ENCODE measurements at regions not wholly inside any gene's neighbourhood (a gene's known extent, or its start where the extent isn't known, plus 50 kb on each side); places are given as distances from the start of the nearest gene placed in this dataset.

DNA sequence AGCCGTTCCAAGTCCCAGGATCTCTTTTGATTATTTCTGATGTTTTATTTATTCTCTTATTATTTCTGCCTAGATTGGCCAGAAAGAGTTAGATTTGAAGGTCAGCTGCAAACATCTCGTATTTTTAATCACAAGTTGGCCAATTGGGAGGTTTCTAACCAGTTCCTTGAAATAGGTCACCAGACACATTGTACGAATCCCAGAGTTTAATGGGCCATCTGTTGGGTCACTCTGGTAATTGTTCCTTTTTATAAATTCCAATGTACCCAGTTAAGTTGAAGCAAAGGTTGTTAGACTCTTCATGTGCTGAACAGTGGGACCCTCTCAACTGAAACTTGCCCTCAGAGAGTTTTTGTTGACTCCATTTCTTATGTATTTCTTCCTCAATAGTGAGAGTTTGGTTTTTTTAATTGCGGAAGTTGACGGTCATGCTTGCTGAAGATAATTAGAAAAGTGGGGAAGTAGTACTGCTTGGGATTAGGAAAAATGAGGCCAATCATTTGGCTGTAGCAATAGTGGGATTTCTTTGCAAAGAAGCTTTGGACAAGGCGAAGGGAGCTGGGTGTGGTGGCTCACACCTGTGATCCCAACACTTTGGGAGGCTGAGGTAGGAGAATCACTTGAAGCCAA lies 382.7 kb upstream of the RGS6 start:
- Histone ChIP-seq H3K4me3 (no peak overlapping the region), H3K4me1 (peaks cover 0 to 12% (median 0%) of the 10 kb centered on the region in 4 donors), H3K9me3 (no peaks in the 10 kb centered on the region), H3K36me3 (no peaks in the 10 kb centered on the region), H3K27me3 (no peaks in the 10 kb centered on the region), H3K27ac (no peak overlapping the region)
- TF ChIP-seq EP300 (IDR thresholded peaks at IDR 0.05) (no peak), POLR2AphosphoS5 (IDR thresholded peaks at IDR 0.05) (no peak), POLR2A (IDR thresholded peaks at IDR 0.05) (no peak)
- TF ChIP-seq, protein P1, sequence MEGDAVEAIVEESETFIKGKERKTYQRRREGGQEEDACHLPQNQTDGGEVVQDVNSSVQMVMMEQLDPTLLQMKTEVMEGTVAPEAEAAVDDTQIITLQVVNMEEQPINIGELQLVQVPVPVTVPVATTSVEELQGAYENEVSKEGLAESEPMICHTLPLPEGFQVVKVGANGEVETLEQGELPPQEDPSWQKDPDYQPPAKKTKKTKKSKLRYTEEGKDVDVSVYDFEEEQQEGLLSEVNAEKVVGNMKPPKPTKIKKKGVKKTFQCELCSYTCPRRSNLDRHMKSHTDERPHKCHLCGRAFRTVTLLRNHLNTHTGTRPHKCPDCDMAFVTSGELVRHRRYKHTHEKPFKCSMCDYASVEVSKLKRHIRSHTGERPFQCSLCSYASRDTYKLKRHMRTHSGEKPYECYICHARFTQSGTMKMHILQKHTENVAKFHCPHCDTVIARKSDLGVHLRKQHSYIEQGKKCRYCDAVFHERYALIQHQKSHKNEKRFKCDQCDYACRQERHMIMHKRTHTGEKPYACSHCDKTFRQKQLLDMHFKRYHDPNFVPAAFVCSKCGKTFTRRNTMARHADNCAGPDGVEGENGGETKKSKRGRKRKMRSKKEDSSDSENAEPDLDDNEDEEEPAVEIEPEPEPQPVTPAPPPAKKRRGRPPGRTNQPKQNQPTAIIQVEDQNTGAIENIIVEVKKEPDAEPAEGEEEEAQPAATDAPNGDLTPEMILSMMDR (IDR thresholded peaks at IDR 0.05): no peak
- intact Hi-C loops (cut with DNase I; ENCODE audit: low total_unique reads): no loop called here
- 94 to 96% (median 95%) methylated on average over 6 of the region's 6 CpGs for WGBS, 5 donors
- no peak for DNase-seq

DNA sequence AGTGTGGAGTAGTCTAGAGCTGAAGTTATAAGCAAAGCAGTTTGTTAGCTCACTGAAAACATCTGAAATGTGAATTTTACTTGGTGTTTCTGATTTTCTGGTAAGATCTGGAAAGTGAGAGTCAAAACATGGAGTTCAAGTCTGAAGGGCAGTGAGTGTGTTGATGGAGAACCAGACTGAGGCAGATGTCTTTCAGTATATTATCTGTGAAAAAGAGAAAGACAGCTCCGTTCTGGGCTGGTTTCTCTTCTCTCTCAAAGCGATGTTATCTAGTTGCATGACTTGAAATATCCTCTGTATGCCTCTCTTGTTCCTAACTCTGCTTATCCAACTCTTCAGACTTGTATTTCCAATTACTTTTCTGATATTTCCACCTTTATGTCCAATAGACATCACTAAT lies 381.9 kb upstream of the RGS6 start:
- TF ChIP-seq POLR2A (IDR thresholded peaks at IDR 0.05) (no peak), EP300 (IDR thresholded peaks at IDR 0.05) (no peak), POLR2AphosphoS5 (IDR thresholded peaks at IDR 0.05) (no peak)
- WGBS, 5 donors: 85 to 93% (median 89%) methylated on average over 2 of the region's 2 CpGs

DNA sequence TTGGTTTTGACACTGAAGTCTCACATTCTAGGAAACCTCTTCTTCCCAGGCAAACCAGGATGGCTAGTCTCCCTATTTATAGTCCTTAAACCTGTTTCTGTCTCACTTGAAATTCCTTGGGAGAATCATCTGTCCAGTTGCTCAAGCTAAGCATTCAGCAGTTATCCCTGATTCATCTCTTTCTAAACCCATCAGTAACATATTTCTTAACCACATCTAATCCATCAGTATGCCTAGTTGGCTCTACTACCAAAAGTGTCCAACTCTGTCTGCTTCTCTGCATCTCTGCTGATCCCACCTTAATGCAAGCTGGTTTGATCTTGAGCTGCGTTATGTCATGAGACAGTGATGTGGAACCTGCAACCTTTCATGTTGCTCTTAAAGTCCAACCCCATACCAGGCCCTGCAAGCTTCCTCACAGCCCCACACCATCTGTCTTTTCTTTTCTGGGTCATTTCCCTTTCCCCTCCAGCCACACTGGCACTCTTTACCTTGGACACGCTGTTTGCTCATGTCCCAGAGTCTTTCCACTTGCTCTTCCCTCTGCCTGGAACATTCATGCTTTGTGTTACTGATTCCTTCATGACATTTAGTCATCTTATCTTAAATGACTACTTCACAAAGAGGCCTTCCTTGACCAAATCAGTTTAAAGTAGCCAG lies 380.8 kb upstream of the RGS6 start:
- intact Hi-C loops (cut with DNase I; ENCODE audit: low total_unique reads): no loop called here
- Histone ChIP-seq H3K27me3 (no peaks in the 10 kb centered on the region), H3K4me1 (peaks cover 0 to 19% (median 0%) of the 10 kb centered on the region in 4 donors), H3K4me3 (no peak overlapping the region), H3K9me3 (no peaks in the 10 kb centered on the region), H3K27ac (no peak overlapping the region), H3K36me3 (no peaks in the 10 kb centered on the region)
- WGBS, 5 donors: 84 to 98% (median 93%) methylated on average over 2 of the region's 2 CpGs
- TF ChIP-seq POLR2A (IDR thresholded peaks at IDR 0.05) (no peak), POLR2AphosphoS5 (IDR thresholded peaks at IDR 0.05) (no peak), EP300 (IDR thresholded peaks at IDR 0.05) (no peak)
- TF ChIP-seq, protein P1 (IDR thresholded peaks at IDR 0.05): no peak
- peak in 1 of 2 donors; percentile 8 for DNase-seq

More for the DNA sequence above, 381.9 kb upstream of the RGS6 start:
- Histone ChIP-seq H3K27ac (no peak overlapping the region), H3K4me3 (no peak overlapping the region), H3K27me3 (no peaks in the 10 kb centered on the region), H3K4me1 (peaks cover 0 to 12% (median 0%) of the 10 kb centered on the region in 4 donors), H3K36me3 (no peaks in the 10 kb centered on the region), H3K9me3 (no peaks in the 10 kb centered on the region)
- DNase-seq: no peak
- intact Hi-C loops (cut with DNase I; ENCODE audit: low total_unique reads): no loop called here

DNA sequence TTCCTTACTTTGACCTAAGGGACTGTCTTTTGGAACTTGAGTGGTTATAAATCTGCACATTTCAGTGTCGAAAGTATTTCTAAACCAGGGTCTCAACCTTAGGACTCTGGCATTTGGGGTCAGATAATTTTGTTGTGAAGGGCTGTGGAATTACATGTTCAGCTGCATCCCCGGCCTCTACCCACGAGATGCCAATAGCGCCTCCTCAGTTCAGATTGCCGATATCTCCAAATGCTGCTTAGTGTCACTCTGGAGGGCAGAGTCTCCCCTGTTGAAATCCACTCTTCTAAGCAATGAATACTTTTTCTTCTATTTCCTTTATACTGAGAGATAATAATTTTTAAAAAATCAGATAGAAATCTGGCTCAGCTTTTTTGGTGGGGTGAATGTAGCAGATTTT lies 379.4 kb upstream of the RGS6 start:
- Histone ChIP-seq H3K9me3 (no peaks in the 10 kb centered on the region), H3K4me3 (no peak overlapping the region), H3K4me1 (peaks cover 0 to 21% (median 0%) of the 10 kb centered on the region in 4 donors), H3K36me3 (no peaks in the 10 kb centered on the region), H3K27me3 (no peaks in the 10 kb centered on the region), H3K27ac (no peak overlapping the region)
- intact Hi-C loops (cut with DNase I; ENCODE audit: low total_unique reads): no loop called here
- TF ChIP-seq POLR2AphosphoS5 (IDR thresholded peaks at IDR 0.05) (no peak), POLR2A (IDR thresholded peaks at IDR 0.05) (no peak), EP300 (IDR thresholded peaks at IDR 0.05) (no peak)
- TF ChIP-seq, protein P1 (IDR thresholded peaks at IDR 0.05): no peak
- DNase-seq: no peak
- WGBS, 5 donors: 93 to 96% (median 94%) methylated on average over 5 of the region's 5 CpGs

DNA sequence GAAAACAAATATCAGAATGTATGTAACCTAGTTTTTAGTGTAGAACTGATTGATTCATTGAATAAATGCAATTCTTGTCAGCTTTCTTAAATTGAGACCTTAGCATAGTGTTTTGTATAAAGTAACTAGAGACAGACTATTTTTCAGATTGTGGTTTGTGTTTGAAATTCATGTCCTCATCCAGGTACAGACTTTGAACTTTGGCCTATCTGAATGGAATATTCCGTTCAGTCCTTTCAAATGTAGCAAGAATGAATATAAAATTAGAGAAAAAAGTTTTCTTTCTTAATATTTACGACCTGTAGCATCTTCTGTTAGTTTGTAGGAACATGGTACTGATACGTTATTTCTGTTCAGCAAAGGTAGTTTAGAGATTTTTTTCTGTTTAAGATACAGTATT lies 378.4 kb upstream of the RGS6 start:
- DNase-seq: no peak
- intact Hi-C loops (cut with DNase I; ENCODE audit: low total_unique reads): no loop called here
- H3K27ac ChIP-seq: no peak overlapping the region
- 86 to 92% (median 91%) methylated on average over 3 of the region's 3 CpGs for WGBS, 5 donors
- H3K36me3 ChIP-seq: no peaks in the 10 kb centered on the region
- H3K4me3 ChIP-seq: no peak overlapping the region
- H3K27me3 ChIP-seq: no peaks in the 10 kb centered on the region
- TF ChIP-seq, protein P1 (IDR thresholded peaks at IDR 0.05): no peak
- TF ChIP-seq EP300 (IDR thresholded peaks at IDR 0.05) (no peak), POLR2AphosphoS5 (IDR thresholded peaks at IDR 0.05) (no peak), POLR2A (IDR thresholded peaks at IDR 0.05) (no peak)
- peaks cover 0 to 21% (median 0%) of the 10 kb centered on the region in 4 donors for H3K4me1 ChIP-seq
- H3K9me3 ChIP-seq: no peaks in the 10 kb centered on the region

Data from stomach (tissue), 8 donors.